ENCODE measurements at regions not wholly inside any gene's neighbourhood (a gene's known extent, or its start where the extent isn't known, plus 50 kb on each side); places are given as distances from the start of the nearest gene placed in this dataset.

GRCh38 chr3:18070944-18071343 is 328.5 kb upstream of the TBC1D5 start:
- TF ChIP-seq POLR2A (IDR thresholded peaks at IDR 0.05) (no peak), CTCF (IDR thresholded peaks at IDR 0.05) (no peak), POLR2AphosphoS5 (IDR thresholded peaks at IDR 0.05) (no peak), EP300 (IDR thresholded peaks at IDR 0.05) (no peak)

Data from suprapubic skin (tissue), 4 donors.